ENCODE measurements at regions not wholly inside any gene's neighbourhood (a gene's known extent, or its start where the extent isn't known, plus 50 kb on each side); places are given as distances from the start of the nearest gene placed in this dataset.

DNA sequence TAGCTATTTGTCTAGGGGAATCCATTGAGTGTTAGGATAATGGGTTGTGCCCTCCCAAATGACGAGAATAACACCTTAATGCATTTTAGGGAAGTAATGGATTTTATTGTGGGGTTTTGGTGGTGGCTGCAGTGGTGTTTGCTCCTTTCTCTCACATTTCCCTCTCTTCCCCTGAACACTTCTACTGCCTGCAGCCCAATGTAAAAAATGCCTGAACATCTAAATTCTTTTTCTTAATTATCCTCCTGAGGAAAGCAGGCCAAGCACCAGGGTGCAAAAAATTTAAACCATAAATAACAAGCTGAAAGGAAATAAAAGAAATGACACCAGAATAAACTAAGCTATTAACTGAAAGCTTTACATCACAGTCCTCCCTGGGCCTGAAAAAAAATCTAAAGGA, 57.3 kb upstream of the PCDH8 start:
- intact Hi-C loops (cut with DNase I) = no loop called here
- Histone ChIP-seq H3K4me3 (no peak overlapping the region), H3K9me3 (replicated peaks in 1 of 3) (no peaks in the 10 kb centered on the region), H3K27ac (no peak overlapping the region), H3K4me1 (replicated peaks in 1 of 2) (no peaks in the 10 kb centered on the region), H3K27me3 (peaks cover 17% of the 10 kb centered on the region), H3K36me3 (replicated peaks in 1 of 2) (no peaks in the 10 kb centered on the region)
- WGBS, 4 donors = 33 to 55% (median 41%) methylated on average over 1 of the region's 1 CpG
- DNase-seq = no peak
- no peak for TF ChIP-seq POLR2A (IDR thresholded peaks at IDR 0.05)
- TF ChIP-seq, protein P1, sequence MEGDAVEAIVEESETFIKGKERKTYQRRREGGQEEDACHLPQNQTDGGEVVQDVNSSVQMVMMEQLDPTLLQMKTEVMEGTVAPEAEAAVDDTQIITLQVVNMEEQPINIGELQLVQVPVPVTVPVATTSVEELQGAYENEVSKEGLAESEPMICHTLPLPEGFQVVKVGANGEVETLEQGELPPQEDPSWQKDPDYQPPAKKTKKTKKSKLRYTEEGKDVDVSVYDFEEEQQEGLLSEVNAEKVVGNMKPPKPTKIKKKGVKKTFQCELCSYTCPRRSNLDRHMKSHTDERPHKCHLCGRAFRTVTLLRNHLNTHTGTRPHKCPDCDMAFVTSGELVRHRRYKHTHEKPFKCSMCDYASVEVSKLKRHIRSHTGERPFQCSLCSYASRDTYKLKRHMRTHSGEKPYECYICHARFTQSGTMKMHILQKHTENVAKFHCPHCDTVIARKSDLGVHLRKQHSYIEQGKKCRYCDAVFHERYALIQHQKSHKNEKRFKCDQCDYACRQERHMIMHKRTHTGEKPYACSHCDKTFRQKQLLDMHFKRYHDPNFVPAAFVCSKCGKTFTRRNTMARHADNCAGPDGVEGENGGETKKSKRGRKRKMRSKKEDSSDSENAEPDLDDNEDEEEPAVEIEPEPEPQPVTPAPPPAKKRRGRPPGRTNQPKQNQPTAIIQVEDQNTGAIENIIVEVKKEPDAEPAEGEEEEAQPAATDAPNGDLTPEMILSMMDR (IDR thresholded peaks at IDR 0.05) = no peak

DNA sequence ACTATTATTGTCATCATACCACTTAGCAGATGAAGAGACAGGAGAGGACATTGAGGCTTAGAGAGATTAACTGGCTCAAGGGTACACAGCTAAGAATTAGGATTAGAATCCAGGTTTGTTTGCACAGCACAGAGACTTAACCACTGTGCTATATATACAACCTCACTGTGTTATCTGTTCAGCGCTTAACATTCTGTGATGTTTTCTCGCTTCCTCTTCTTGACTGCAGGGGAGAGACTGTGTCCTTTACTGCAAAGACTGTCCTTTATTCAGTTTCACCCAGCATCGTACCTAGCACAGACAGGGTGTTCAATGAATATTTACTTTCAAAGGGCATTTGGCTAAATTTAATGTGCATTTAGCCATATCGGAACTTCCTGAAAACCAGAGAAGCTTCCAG, 54.9 kb upstream of the PCDH8 start:
- DNase-seq = no peak
- H3K27me3 ChIP-seq = peaks cover 17% of the 10 kb centered on the region
- 50 to 72% (median 60%) methylated on average over 4 of the region's 4 CpGs for WGBS, 4 donors
- H3K4me3 ChIP-seq = no peak overlapping the region
- no peaks in the 10 kb centered on the region for H3K9me3 ChIP-seq (replicated peaks in 1 of 3)
- H3K27ac ChIP-seq = no peak overlapping the region
- TF ChIP-seq, protein P1 (IDR thresholded peaks at IDR 0.05) = no peak
- no peak for TF ChIP-seq POLR2A (IDR thresholded peaks at IDR 0.05)
- intact Hi-C loops (cut with DNase I) = no loop called here
- no peaks in the 10 kb centered on the region for H3K4me1 ChIP-seq (replicated peaks in 1 of 2)
- no peaks in the 10 kb centered on the region for H3K36me3 ChIP-seq (replicated peaks in 1 of 2)

DNA sequence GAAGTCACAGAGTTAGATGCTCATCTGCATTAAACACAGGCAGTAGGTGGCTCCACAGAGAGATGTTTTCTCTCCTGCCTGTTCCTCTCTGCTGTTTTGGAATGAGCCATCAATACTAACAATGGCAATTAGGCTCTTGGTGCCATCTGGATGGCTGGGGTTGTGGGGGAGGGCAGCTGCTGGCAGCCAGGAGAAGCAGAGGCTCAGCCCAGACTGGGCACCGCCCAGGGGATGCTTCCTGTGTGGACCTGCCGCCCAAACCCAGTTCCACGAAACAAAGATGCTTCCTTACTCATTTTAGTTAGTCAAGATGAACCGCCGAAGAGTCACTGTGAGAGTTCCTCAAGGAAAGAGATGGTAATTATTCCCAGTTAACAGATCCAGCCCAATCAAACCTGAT, 50.8 kb upstream of the PCDH8 start:
- Histone ChIP-seq H3K4me3 (no peak overlapping the region), H3K36me3 (replicated peaks in 1 of 2) (no peaks in the 10 kb centered on the region), H3K27ac (no peak overlapping the region), H3K27me3 (no peaks in the 10 kb centered on the region), H3K9me3 (replicated peaks in 1 of 3) (no peaks in the 10 kb centered on the region), H3K4me1 (replicated peaks in 1 of 2) (no peaks in the 10 kb centered on the region)
- no peak for TF ChIP-seq POLR2A (IDR thresholded peaks at IDR 0.05)
- TF ChIP-seq, protein P1 (IDR thresholded peaks at IDR 0.05) = no peak
- 87 to 100% (median 91%) methylated on average over 2 to 5 of the region's 5 CpGs for WGBS, 4 donors
- no peak for DNase-seq
- intact Hi-C loops (cut with DNase I) = no loop called here
